GM13977 (cell line): ENCODE measurements at regions not wholly inside any gene's neighbourhood (a gene's known extent, or its start where the extent isn't known, plus 50 kb on each side); places are given as distances from the start of the nearest gene placed in this dataset.
"Not testable (repeated sequence)": the region's sequence is repeated elsewhere in the genome, so short reads cannot be mapped to it uniquely, and the experiment has no call there.

Experiments used
- DNase-seq: peaks from one replicate; pipeline ENCODE4 v3.0.0; 2012; ENCODE audit warnings: low spot score
- CTCF ChIP-seq: IDR thresholded peaks from 2 replicates; pipeline ENCODE4 v1.5.1; 2012; ENCODE audit warnings: mild to moderate bottlenecking, control low read depth; ENCODE audit not compliant: insufficient read depth; ENCODE audit errors: extremely low read depth, missing control alignments
- in situ Hi-C: fragments of 300-500 bp; cut with MboI; formaldehyde crosslinking; loops from one replicate; pipeline ENCODE4 v1.12.0; 2022; ENCODE audit warnings: low sequenced_read_pairs, low pct_unique_long_range_greater_than_20kb, mixed read lengths, inconsistent platforms; ENCODE audit not compliant: unreplicated experiment

GRCh38 chr18:79587779-79588635 is 91.6 kb upstream of the CTDP1 start:
- TF ChIP-seq CTCF, result no peak
- in situ Hi-C loops, result no loop called here
- DNase-seq, result no peak

- in situ Hi-C loops, result no loop called here
- no peak for TF ChIP-seq CTCF
- DNase-seq, result no peak
Observed at GRCh38 chr18:79588636-79589481, 90.7 kb upstream of the CTDP1 start.

GRCh38 chr18:79589601-79590091 is 90.0 kb upstream of the CTDP1 start:
- TF ChIP-seq CTCF, result no peak
- in situ Hi-C loops, result no loop called here
- no peak for DNase-seq

- in situ Hi-C loops, result no loop called here
- TF ChIP-seq CTCF, result no peak
- no peak for DNase-seq
Observed at GRCh38 chr18:79590191-79591031, 89.2 kb upstream of the CTDP1 start.

GRCh38 chr18:79591032-79591308 is 88.6 kb upstream of the CTDP1 start:
- no peak for TF ChIP-seq CTCF
- in situ Hi-C loops, result no loop called here
- no peak for DNase-seq

- DNase-seq, in situ Hi-C loops: not testable (repeated sequence)
Observed at GRCh38 chr18:79592684-79593083, 86.9 kb upstream of the CTDP1 start.
